Keratinocyte (primary cell): ENCODE measurements at regions not wholly inside any gene's neighbourhood (a gene's known extent, or its start where the extent isn't known, plus 50 kb on each side); places are given as distances from the start of the nearest gene placed in this dataset.

ENCODE experiments used
- DNase-seq: peaks from one replicate; pipeline ENCODE4 v3.0.0-alpha.2; 2011; ENCODE audit warnings: low read depth, missing footprints, low spot score
- FAIRE-seq: peaks from 2 replicates; lab custom pipeline; 2011; peaks lifted over from hg19 to GRCh38; lab: Jason Lieb, UNC
- H2AFZ ChIP-seq: 2 replicates; pipeline ENCODE4 v1.6.0; 2012; ENCODE audit warnings: low read length, control low read depth, inconsistent platforms; ENCODE audit not compliant: control insufficient read depth
- H3K27ac ChIP-seq: 2 replicates; pipeline ENCODE4 v1.5.1; 2011; ENCODE audit warnings: low read length; ENCODE audit not compliant: control insufficient read depth, insufficient read depth
- H3K27me3 ChIP-seq: 3 replicates; pipeline ENCODE4 v1.6.0; 2011; ENCODE audit warnings: low read length; ENCODE audit not compliant: control insufficient read depth, insufficient read depth; ENCODE audit errors: extremely low read depth
- H3K36me3 ChIP-seq, 2 experiments: 2 replicates in 1 of 2; 3 replicates in 1 of 2; pipeline ENCODE4 v1.5.1; 2011; ENCODE audit warnings: low read length in 2 of 2, mild to moderate bottlenecking in 1 of 2; ENCODE audit not compliant: control insufficient read depth in 2 of 2, insufficient read depth in 2 of 2; ENCODE audit errors: extremely low read depth in 1 of 2
- H3K4me1 ChIP-seq: 3 replicates; pipeline ENCODE4 v1.5.1; 2011; ENCODE audit warnings: low read length; ENCODE audit not compliant: control insufficient read depth, insufficient read depth; ENCODE audit errors: extremely low read depth
- H3K4me2 ChIP-seq: 3 replicates; pipeline ENCODE4 v1.6.0; 2011; ENCODE audit warnings: low read depth, low read length; ENCODE audit not compliant: control insufficient read depth, insufficient read depth; ENCODE audit errors: extremely low read depth
- H3K4me3 ChIP-seq, 3 experiments: fragments of 200-600 bp in 1 of 3; sonication (generic) in 1 of 3; 2 replicates in 2 of 3; 3 replicates in 1 of 3; pipeline ENCODE4 v1.5.1; 2011 to 2016; ENCODE audit warnings: low read length in 3 of 3, mild to moderate bottlenecking in 3 of 3, control low read depth in 2 of 3, inconsistent platforms in 1 of 3, low read depth in 1 of 3, mixed read lengths in 1 of 3, mixed run types in 1 of 3, moderate library complexity in 1 of 3; ENCODE audit not compliant: control insufficient read depth in 2 of 3, insufficient read depth in 2 of 3; ENCODE audit errors: extremely low read depth in 1 of 3
- H3K79me2 ChIP-seq: 2 replicates; pipeline ENCODE4 v1.6.0; 2012; ENCODE audit warnings: low read length; ENCODE audit not compliant: control insufficient read depth, insufficient read depth
- H3K9ac ChIP-seq: 3 replicates; pipeline ENCODE4 v1.6.0; 2011; ENCODE audit warnings: low read length; ENCODE audit not compliant: control insufficient read depth, insufficient read depth; ENCODE audit errors: extremely low read depth
- H3K9me1 ChIP-seq: 3 replicates; pipeline ENCODE4 v1.6.0; 2011; ENCODE audit warnings: low read length; ENCODE audit not compliant: control insufficient read depth, insufficient read depth; ENCODE audit errors: extremely low read depth
- H3K9me3 ChIP-seq: 2 replicates; pipeline ENCODE4 v1.5.1; 2012; ENCODE audit warnings: low read depth, low read length; ENCODE audit not compliant: control insufficient read depth
- H4K20me1 ChIP-seq: 3 replicates; pipeline ENCODE4 v1.6.0; 2011; ENCODE audit warnings: low read length; ENCODE audit not compliant: control insufficient read depth, insufficient read depth; ENCODE audit errors: extremely low read depth
- EZH2 ChIP-seq: IDR thresholded peaks from one replicate; pipeline ENCODE4 v1.6.1; 2012; ENCODE audit warnings: inconsistent platforms, mild to moderate bottlenecking, low read length, moderate library complexity
- dilution Hi-C: fragments of 300-500 bp; cut with MboI; formaldehyde crosslinking; loops from one replicate; pipeline ENCODE4 v1.7.0; 2020; ENCODE audit warnings: low sequenced_read_pairs; ENCODE audit not compliant: extremely low pct_ligation_motif_present
- TF ChIP-seq, protein P1 (sequence below), 3 experiments: IDR thresholded peaks in 1 of 3; conservative IDR thresholded peaks in 1 of 3; optimal IDR thresholded peaks in 1 of 3; 2 replicates in 2 of 3; 3 replicates in 1 of 3; pipeline versions ENCODE3 to v1.5.1; 2011; ENCODE audit warnings: low read length in 3 of 3, mild to moderate bottlenecking in 3 of 3, moderate library complexity in 2 of 3, control low read depth in 1 of 3, inconsistent platforms in 1 of 3; ENCODE audit not compliant: insufficient read depth in 2 of 3; ENCODE audit errors: extremely low read depth in 1 of 3

DNA sequence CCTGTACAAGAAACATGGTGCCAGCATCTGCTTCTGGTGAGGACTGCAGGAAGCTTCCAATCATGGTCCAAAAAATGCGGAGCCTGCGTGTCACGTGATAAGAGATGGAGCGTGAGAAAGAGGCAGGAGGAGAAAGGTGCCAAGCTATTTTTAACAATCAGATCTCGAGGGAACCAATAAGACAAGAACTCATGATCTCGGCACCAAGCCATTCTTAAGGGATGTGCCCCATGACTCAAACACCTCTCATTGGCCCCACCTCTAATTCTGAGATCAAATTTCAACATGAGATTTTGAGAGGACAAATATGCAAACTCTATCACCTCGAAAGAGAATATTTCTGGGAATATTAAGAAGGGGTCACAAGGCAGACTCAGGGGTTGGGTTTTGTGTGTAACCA, 107.2 kb downstream of the PYDC2 start:
- no peak overlapping the region for H3K27ac ChIP-seq
- DNase-seq (no peak), FAIRE-seq (no peak)
- no peaks in the 10 kb centered on the region for H4K20me1 ChIP-seq
- no peak overlapping the region for H2AFZ ChIP-seq
- no peaks in the 10 kb centered on the region for H3K9me1 ChIP-seq
- H3K4me1 ChIP-seq: peaks cover 4% of the 10 kb centered on the region
- no peaks in the 10 kb centered on the region for H3K36me3 ChIP-seq
- H3K9me3 ChIP-seq: peaks cover 2% of the 10 kb centered on the region
- no peaks in the 10 kb centered on the region for H3K27me3 ChIP-seq
- dilution Hi-C loops: no loop called here
- no peak overlapping the region for H3K4me2 ChIP-seq
- no peak overlapping the region for H3K9ac ChIP-seq
- no peaks in the 10 kb centered on the region for H3K79me2 ChIP-seq
- H3K4me3 ChIP-seq: no peak overlapping the region
- TF ChIP-seq, protein P1, sequence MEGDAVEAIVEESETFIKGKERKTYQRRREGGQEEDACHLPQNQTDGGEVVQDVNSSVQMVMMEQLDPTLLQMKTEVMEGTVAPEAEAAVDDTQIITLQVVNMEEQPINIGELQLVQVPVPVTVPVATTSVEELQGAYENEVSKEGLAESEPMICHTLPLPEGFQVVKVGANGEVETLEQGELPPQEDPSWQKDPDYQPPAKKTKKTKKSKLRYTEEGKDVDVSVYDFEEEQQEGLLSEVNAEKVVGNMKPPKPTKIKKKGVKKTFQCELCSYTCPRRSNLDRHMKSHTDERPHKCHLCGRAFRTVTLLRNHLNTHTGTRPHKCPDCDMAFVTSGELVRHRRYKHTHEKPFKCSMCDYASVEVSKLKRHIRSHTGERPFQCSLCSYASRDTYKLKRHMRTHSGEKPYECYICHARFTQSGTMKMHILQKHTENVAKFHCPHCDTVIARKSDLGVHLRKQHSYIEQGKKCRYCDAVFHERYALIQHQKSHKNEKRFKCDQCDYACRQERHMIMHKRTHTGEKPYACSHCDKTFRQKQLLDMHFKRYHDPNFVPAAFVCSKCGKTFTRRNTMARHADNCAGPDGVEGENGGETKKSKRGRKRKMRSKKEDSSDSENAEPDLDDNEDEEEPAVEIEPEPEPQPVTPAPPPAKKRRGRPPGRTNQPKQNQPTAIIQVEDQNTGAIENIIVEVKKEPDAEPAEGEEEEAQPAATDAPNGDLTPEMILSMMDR (optimal IDR thresholded peaks at IDR 0.05 in 1 of 3, IDR thresholded peaks at IDR 0.05 in 1 of 3, conservative IDR thresholded peaks at IDR 0.05 in 1 of 3; ENCODE audit: extremely low read depth in 1 of 3, insufficient read depth in 2 of 3, low read length in 3 of 3): no peak
- no peak for TF ChIP-seq EZH2

DNA sequence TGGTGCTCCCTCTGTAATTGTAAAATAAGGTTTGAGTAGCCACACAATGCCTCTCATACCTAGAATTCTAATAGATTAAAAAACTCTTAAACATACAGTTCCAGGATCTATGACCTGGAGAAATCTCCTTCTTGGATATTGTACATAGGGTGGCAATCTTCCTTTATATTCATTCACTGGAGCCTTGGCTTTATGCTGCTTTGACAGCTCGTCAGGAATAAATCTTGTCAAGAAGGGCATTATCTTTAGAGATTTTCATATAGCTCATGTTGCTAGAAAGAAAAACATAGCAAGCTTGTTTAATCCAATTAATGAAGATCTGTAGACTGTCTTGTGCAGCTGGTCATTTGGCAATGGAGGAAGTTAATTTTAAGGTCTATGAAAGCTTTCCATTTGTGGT, 131.1 kb downstream of the PYDC2 start:
- Histone ChIP-seq H4K20me1 (no peaks in the 10 kb centered on the region), H3K79me2 (no peaks in the 10 kb centered on the region), H3K9me3 (no peaks in the 10 kb centered on the region), H3K4me1 (no peaks in the 10 kb centered on the region), H3K9me1 (no peaks in the 10 kb centered on the region), H2AFZ (no peak overlapping the region), H3K4me2 (no peak overlapping the region), H3K27ac (no peak overlapping the region), H3K27me3 (no peaks in the 10 kb centered on the region), H3K36me3 (no peaks in the 10 kb centered on the region), H3K4me3 (no peak overlapping the region), H3K9ac (no peak overlapping the region)
- no peak for DNase-seq
- TF ChIP-seq, protein P1 (optimal IDR thresholded peaks at IDR 0.05 in 1 of 3, IDR thresholded peaks at IDR 0.05 in 1 of 3, conservative IDR thresholded peaks at IDR 0.05 in 1 of 3; ENCODE audit: extremely low read depth in 1 of 3, insufficient read depth in 2 of 3, low read length in 3 of 3): no peak
- TF ChIP-seq EZH2: no peak
- dilution Hi-C loops: no loop called here
- no peak for FAIRE-seq
